Activated T-helper 9 cell treated with anti-CD3 and anti-CD28 coated beads, Interleukin-2, amount 50 U/mL, for 16 hours (primary cell): ENCODE measurements at regions not wholly inside any gene's neighbourhood (a gene's known extent, or its start where the extent isn't known, plus 50 kb on each side); places are given as distances from the start of the nearest gene placed in this dataset.
"Not testable (repeated sequence)": the region's sequence is repeated elsewhere in the genome, so short reads cannot be mapped to it uniquely, and the experiment has no call there.

Experiments
- DNase-seq: peaks from one replicate; pipeline ENCODE4 v3.0.0-alpha.2; 2020; ENCODE audit warnings: low read depth

- not testable (repeated sequence) for DNase-seq
Measured at GRCh38 chr7:65145710-65146109, 139.2 kb upstream of the ERV3-1 start.

GRCh38 chr7:65145008-65145407 is 138.5 kb upstream of the ERV3-1 start:
- DNase-seq = not testable (repeated sequence)

- DNase-seq = not testable (repeated sequence)
Measured at GRCh38 chr7:65144557-65144956, 138.1 kb upstream of the ERV3-1 start.

- not testable (repeated sequence) for DNase-seq
Measured at GRCh38 chr7:65144119-65144518, 137.6 kb upstream of the ERV3-1 start.

GRCh38 chr7:65141894-65142293 is 135.4 kb upstream of the ERV3-1 start:
- DNase-seq = not testable (repeated sequence)

- DNase-seq = not testable (repeated sequence)
Measured at GRCh38 chr7:65141405-65141778, 134.9 kb upstream of the ERV3-1 start.

- DNase-seq = not testable (repeated sequence)
Measured at GRCh38 chr7:65140543-65141404, 134.3 kb upstream of the ERV3-1 start.

- not testable (repeated sequence) for DNase-seq
Measured at GRCh38 chr7:65136850-65137249, 130.4 kb upstream of the ERV3-1 start.

- DNase-seq = not testable (repeated sequence)
Measured at GRCh38 chr7:65133087-65133486, 126.6 kb upstream of the ERV3-1 start.

GRCh38 chr7:65132256-65132655 is 125.8 kb upstream of the ERV3-1 start:
- DNase-seq = not testable (repeated sequence)

- not testable (repeated sequence) for DNase-seq
Measured at GRCh38 chr7:65127364-65127763, 120.9 kb upstream of the ERV3-1 start.

- DNase-seq = not testable (repeated sequence)
Measured at GRCh38 chr7:65124600-65124999, 118.1 kb upstream of the ERV3-1 start.

GRCh38 chr7:65105650-65106203 is 99.2 kb upstream of the ERV3-1 start:
- DNase-seq = not testable (repeated sequence)

- DNase-seq = not testable (repeated sequence)
Measured at GRCh38 chr7:65100499-65100898, 94.0 kb upstream of the ERV3-1 start.

- not testable (repeated sequence) for DNase-seq
Measured at GRCh38 chr7:65081669-65082055, 75.2 kb upstream of the ERV3-1 start.

GRCh38 chr7:65080799-65081668 is 74.5 kb upstream of the ERV3-1 start:
- DNase-seq = peak; percentile 86

GRCh38 chr7:65074959-65075358 is 68.5 kb upstream of the ERV3-1 start:
- not testable (repeated sequence) for DNase-seq

- not testable (repeated sequence) for DNase-seq
Measured at GRCh38 chr7:65073160-65073559, 66.7 kb upstream of the ERV3-1 start.

- DNase-seq = not testable (repeated sequence)
Measured at GRCh38 chr7:65071854-65072431, 65.5 kb upstream of the ERV3-1 start.

GRCh38 chr7:65069476-65069875 is 63.0 kb upstream of the ERV3-1 start:
- not testable (repeated sequence) for DNase-seq

GRCh38 chr7:65062566-65062965 is 56.1 kb upstream of the ERV3-1 start:
- DNase-seq = not testable (repeated sequence)

- not testable (repeated sequence) for DNase-seq
Measured at GRCh38 chr7:65059247-65059646, 52.8 kb upstream of the ERV3-1 start.
